ENCODE measurements at regions not wholly inside any gene's neighbourhood (a gene's known extent, or its start where the extent isn't known, plus 50 kb on each side); places are given as distances from the start of the nearest gene placed in this dataset.

DNA sequence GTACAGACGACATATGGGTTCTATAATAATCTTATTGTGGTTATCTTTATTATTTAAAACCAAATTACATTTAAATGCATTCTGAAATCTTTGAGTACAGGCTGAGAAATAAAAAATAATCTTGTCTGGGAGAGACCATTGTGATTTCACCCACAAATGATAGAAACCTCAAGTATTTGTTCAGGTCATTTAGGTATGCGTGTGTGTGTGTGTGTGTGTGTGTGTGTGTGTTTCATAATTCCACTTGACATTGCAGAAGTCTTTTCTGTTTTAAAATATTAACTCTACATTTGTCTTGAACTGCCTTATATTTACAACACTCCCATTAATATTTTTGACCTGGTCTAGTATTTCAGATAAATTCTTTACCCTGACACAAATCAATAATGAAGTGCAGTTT, 126.9 kb downstream of the SPRY2 start:
- Histone ChIP-seq H3K27me3 (ENCODE audit: control insufficient read depth in 1 of 2, insufficient read depth in 2 of 2, low read length in 2 of 2) (no peaks in the 10 kb centered on the region), H3K27ac (ENCODE audit: low read depth, low read length) (no peak overlapping the region), H3K36me3 (ENCODE audit: control insufficient read depth in 1 of 2, insufficient read depth in 2 of 2, low read length in 2 of 2) (no peaks in the 10 kb centered on the region), H3K4me1 (ENCODE audit: control insufficient read depth in 1 of 2, insufficient read depth in 2 of 2, low read length in 2 of 2) (no peaks in the 10 kb centered on the region), H3K9ac (ENCODE audit: low read depth in 1 of 2, low read length in 2 of 2) (no peak overlapping the region), H3K4me3 (ENCODE audit: low read depth in 1 of 2, low read length in 2 of 2) (no peak overlapping the region), H3K9me3 (ENCODE audit: control insufficient read depth in 1 of 2, low read length in 2 of 2) (no peaks in the 10 kb centered on the region)

DNA sequence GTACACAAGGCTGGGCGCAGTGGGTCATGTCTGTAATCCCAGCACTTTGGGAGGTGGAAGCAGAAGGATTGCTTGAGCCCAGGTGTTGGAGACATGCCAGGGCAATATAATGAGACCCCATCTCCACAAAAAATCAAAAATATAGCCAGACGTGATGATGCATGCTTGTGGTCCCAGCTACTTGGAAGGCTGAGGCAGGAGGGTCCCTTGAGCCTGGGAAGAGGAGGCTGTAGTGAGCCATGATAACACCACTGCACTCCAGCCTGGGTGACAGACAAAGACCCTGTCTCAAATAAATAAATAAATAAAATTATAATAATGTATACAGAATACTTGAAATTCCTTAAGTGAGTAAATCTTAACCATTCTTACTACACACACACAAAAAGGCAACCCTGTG, 127.7 kb downstream of the SPRY2 start:
- H3K36me3 ChIP-seq (ENCODE audit: control insufficient read depth in 1 of 2, insufficient read depth in 2 of 2, low read length in 2 of 2), result no peaks in the 10 kb centered on the region
- H3K4me3 ChIP-seq (ENCODE audit: low read depth in 1 of 2, low read length in 2 of 2), result no peak overlapping the region
- no peaks in the 10 kb centered on the region for H3K4me1 ChIP-seq (ENCODE audit: control insufficient read depth in 1 of 2, insufficient read depth in 2 of 2, low read length in 2 of 2)
- no peaks in the 10 kb centered on the region for H3K27me3 ChIP-seq (ENCODE audit: control insufficient read depth in 1 of 2, insufficient read depth in 2 of 2, low read length in 2 of 2)
- no peaks in the 10 kb centered on the region for H3K9me3 ChIP-seq (ENCODE audit: control insufficient read depth in 1 of 2, low read length in 2 of 2)
- H3K27ac ChIP-seq (ENCODE audit: low read depth, low read length), result no peak overlapping the region
- no peak overlapping the region for H3K9ac ChIP-seq (ENCODE audit: low read depth in 1 of 2, low read length in 2 of 2)

DNA sequence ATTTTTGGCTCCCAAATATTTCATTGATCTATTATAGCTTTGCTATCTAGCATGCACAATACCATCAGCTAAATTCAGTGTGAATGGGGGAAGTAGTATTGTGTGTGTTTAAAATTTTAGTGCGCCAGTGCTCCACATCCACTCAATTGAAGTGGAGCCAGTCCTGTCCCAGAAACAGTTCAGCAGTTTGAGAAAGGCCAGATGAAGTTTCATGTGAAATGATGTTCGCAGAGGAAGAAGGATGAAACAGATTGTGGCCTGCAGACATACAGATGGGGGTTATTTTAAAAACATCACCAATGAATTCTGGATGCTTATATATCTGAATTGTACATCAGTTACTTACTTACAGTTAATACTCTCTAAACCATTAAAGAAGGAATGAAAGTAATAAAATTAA, 129.4 kb downstream of the SPRY2 start:
- Histone ChIP-seq H3K9ac (ENCODE audit: low read depth in 1 of 2, low read length in 2 of 2) (no peak overlapping the region), H3K4me3 (ENCODE audit: low read depth in 1 of 2, low read length in 2 of 2) (no peak overlapping the region), H3K9me3 (ENCODE audit: control insufficient read depth in 1 of 2, low read length in 2 of 2) (no peaks in the 10 kb centered on the region), H3K36me3 (ENCODE audit: control insufficient read depth in 1 of 2, insufficient read depth in 2 of 2, low read length in 2 of 2) (no peaks in the 10 kb centered on the region), H3K4me1 (ENCODE audit: control insufficient read depth in 1 of 2, insufficient read depth in 2 of 2, low read length in 2 of 2) (no peaks in the 10 kb centered on the region), H3K27me3 (ENCODE audit: control insufficient read depth in 1 of 2, insufficient read depth in 2 of 2, low read length in 2 of 2) (no peaks in the 10 kb centered on the region), H3K27ac (ENCODE audit: low read depth, low read length) (no peak overlapping the region)

DNA sequence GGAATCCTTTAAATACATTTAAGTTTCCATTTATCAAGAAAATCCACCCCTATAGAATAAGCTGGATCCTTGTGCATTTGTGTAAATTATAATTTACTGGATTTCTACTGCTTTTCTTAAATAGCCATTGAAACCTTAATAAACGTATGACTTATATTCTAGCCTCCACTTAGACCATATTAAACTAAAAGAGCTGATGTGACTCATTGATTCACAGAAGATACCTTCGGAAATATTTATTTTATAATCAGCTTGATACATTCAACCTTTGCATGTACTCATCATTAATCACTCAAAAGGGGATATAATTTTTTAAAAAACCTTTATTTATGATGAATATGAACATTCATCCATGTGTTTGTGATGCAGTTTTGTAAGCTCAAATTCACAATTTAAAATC, 136.3 kb downstream of the SPRY2 start:
- no peak overlapping the region for H3K27ac ChIP-seq (ENCODE audit: low read depth, low read length)
- no peaks in the 10 kb centered on the region for H3K27me3 ChIP-seq (ENCODE audit: control insufficient read depth in 1 of 2, insufficient read depth in 2 of 2, low read length in 2 of 2)
- H3K36me3 ChIP-seq (ENCODE audit: control insufficient read depth in 1 of 2, insufficient read depth in 2 of 2, low read length in 2 of 2), result no peaks in the 10 kb centered on the region
- no peaks in the 10 kb centered on the region for H3K9me3 ChIP-seq (ENCODE audit: control insufficient read depth in 1 of 2, low read length in 2 of 2)
- H3K4me3 ChIP-seq (ENCODE audit: low read depth in 1 of 2, low read length in 2 of 2), result no peak overlapping the region
- no peaks in the 10 kb centered on the region for H3K4me1 ChIP-seq (ENCODE audit: control insufficient read depth in 1 of 2, insufficient read depth in 2 of 2, low read length in 2 of 2)
- no peak overlapping the region for H3K9ac ChIP-seq (ENCODE audit: low read depth in 1 of 2, low read length in 2 of 2)

DNA sequence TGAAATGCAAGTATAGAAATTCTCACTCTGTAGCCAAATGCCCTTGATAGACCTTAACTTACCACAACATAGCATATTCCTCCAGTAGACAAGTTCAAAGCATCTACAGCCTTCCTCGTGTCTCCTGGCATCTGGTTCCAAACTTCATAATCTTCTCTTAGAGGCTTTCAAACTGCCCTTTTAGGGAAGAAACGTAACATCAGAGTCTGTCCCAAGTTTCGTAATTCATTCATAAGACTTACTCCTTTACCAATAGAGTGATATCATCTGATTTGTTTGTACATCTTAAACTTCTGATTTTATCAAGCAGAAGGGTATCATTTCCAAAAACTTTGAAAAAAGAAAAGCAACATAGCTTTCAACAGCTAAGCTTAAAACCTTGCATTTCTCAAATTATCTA, 137.4 kb downstream of the SPRY2 start:
- no peak overlapping the region for H3K9ac ChIP-seq (ENCODE audit: low read depth in 1 of 2, low read length in 2 of 2)
- H3K27ac ChIP-seq (ENCODE audit: low read depth, low read length), result no peak overlapping the region
- H3K4me1 ChIP-seq (ENCODE audit: control insufficient read depth in 1 of 2, insufficient read depth in 2 of 2, low read length in 2 of 2), result no peaks in the 10 kb centered on the region
- H3K36me3 ChIP-seq (ENCODE audit: control insufficient read depth in 1 of 2, insufficient read depth in 2 of 2, low read length in 2 of 2), result no peaks in the 10 kb centered on the region
- no peak overlapping the region for H3K4me3 ChIP-seq (ENCODE audit: low read depth in 1 of 2, low read length in 2 of 2)
- H3K27me3 ChIP-seq (ENCODE audit: control insufficient read depth in 1 of 2, insufficient read depth in 2 of 2, low read length in 2 of 2), result no peaks in the 10 kb centered on the region
- H3K9me3 ChIP-seq (ENCODE audit: control insufficient read depth in 1 of 2, low read length in 2 of 2), result no peaks in the 10 kb centered on the region

DNA sequence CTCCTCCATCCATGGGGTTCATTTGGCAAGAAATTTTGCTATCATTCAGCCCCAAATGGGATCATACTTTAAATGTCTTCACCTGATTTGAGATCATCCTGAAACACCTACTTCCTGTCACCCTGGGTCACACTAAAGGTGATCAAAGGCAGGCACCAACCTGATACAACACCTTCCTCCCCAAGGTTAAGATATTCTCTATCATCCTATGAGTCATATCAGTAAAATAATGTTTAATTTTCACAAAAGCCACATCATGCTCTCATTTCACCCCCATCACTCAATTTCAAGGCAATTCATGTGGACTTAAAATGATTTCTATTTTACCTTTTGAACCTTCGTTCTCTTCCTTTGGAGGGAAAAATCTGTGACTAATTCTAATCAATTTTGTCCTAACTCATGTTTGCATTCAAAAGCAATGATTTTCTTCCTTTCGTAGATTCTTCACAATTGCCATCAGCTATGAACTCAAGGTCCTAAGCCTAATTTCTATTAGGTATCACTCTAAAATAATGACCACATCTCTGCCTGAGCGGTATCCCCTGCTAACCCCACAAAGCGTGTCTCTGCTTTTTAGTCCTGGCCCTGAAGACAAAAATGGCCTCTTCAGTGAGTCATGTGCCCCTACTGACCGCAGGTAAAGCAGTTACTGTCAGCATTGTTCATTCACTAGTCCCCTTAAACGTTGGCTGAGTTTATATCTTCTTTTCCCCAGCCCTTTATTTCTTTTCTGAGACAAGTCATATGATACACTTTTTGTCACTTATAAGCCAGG, 139.0 kb downstream of the SPRY2 start:
- H3K36me3 ChIP-seq (ENCODE audit: control insufficient read depth in 1 of 2, insufficient read depth in 2 of 2, low read length in 2 of 2), result no peaks in the 10 kb centered on the region
- H3K9me3 ChIP-seq (ENCODE audit: control insufficient read depth in 1 of 2, low read length in 2 of 2), result no peaks in the 10 kb centered on the region
- H3K4me3 ChIP-seq (ENCODE audit: low read depth in 1 of 2, low read length in 2 of 2), result no peak overlapping the region
- H3K27ac ChIP-seq (ENCODE audit: low read depth, low read length), result no peak overlapping the region
- no peaks in the 10 kb centered on the region for H3K27me3 ChIP-seq (ENCODE audit: control insufficient read depth in 1 of 2, insufficient read depth in 2 of 2, low read length in 2 of 2)
- H3K4me1 ChIP-seq (ENCODE audit: control insufficient read depth in 1 of 2, insufficient read depth in 2 of 2, low read length in 2 of 2), result no peaks in the 10 kb centered on the region
- no peak overlapping the region for H3K9ac ChIP-seq (ENCODE audit: low read depth in 1 of 2, low read length in 2 of 2)

DNA sequence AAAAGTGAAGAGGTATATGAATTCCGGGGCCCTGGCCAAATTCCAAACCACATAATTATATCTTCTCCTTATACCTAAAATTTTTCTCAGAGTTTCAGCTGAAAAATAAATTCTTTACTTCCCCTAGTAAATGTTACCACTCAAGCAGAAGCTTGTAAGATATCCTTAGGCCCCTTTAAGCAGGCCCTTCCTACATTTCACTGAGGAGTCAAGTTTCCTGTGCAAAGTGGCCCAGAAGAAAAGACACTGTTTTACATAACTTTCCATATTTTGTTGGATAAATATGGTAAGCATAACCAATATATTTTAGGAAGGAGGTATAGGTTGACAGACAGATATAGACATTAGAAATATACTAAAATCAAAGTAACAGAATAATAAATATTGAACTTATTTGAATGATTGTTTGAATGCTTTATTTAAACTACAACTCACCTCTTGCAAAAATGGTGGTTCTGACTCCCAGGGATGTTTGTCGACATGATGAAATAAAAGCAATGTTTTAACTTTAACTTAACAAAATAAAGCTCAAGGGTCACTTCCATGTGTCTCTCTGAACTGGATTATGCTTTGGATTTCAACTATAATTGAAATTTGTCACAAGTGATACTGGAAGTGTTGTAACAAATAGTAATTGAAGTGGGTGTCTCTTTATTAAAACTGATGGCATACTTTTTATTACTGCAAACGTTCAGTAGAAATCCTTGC, 141.2 kb downstream of the SPRY2 start:
- no peak overlapping the region for H3K9ac ChIP-seq (ENCODE audit: low read depth in 1 of 2, low read length in 2 of 2)
- no peaks in the 10 kb centered on the region for H3K27me3 ChIP-seq (ENCODE audit: control insufficient read depth in 1 of 2, insufficient read depth in 2 of 2, low read length in 2 of 2)
- no peak overlapping the region for H3K27ac ChIP-seq (ENCODE audit: low read depth, low read length)
- no peaks in the 10 kb centered on the region for H3K36me3 ChIP-seq (ENCODE audit: control insufficient read depth in 1 of 2, insufficient read depth in 2 of 2, low read length in 2 of 2)
- no peaks in the 10 kb centered on the region for H3K4me1 ChIP-seq (ENCODE audit: control insufficient read depth in 1 of 2, insufficient read depth in 2 of 2, low read length in 2 of 2)
- no peaks in the 10 kb centered on the region for H3K9me3 ChIP-seq (ENCODE audit: control insufficient read depth in 1 of 2, low read length in 2 of 2)
- H3K4me3 ChIP-seq (ENCODE audit: low read depth in 1 of 2, low read length in 2 of 2), result no peak overlapping the region

DNA sequence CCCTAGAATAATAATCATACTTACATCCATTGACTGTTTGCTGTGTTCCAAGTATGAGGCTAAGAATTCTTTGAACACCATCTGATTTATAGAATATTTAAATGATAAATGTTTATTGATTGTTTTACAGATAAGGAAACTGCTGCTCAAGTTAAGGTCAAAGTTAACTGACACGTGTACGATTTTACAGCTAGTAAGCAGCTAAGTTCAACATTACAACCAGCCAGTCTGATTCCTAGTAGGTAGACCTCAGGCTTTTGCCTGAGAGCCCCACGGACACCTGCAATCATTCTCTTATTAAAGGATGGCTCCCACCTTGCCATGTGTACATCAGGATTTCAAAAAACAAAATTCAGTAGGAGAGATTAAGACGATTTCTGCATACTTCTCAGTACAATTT, 141.9 kb downstream of the SPRY2 start:
- H3K4me1 ChIP-seq (ENCODE audit: control insufficient read depth in 1 of 2, insufficient read depth in 2 of 2, low read length in 2 of 2), result no peaks in the 10 kb centered on the region
- H3K9ac ChIP-seq (ENCODE audit: low read depth in 1 of 2, low read length in 2 of 2), result no peak overlapping the region
- H3K4me3 ChIP-seq (ENCODE audit: low read depth in 1 of 2, low read length in 2 of 2), result no peak overlapping the region
- no peaks in the 10 kb centered on the region for H3K9me3 ChIP-seq (ENCODE audit: control insufficient read depth in 1 of 2, low read length in 2 of 2)
- H3K36me3 ChIP-seq (ENCODE audit: control insufficient read depth in 1 of 2, insufficient read depth in 2 of 2, low read length in 2 of 2), result no peaks in the 10 kb centered on the region
- no peaks in the 10 kb centered on the region for H3K27me3 ChIP-seq (ENCODE audit: control insufficient read depth in 1 of 2, insufficient read depth in 2 of 2, low read length in 2 of 2)
- H3K27ac ChIP-seq (ENCODE audit: low read depth, low read length), result no peak overlapping the region

DNA sequence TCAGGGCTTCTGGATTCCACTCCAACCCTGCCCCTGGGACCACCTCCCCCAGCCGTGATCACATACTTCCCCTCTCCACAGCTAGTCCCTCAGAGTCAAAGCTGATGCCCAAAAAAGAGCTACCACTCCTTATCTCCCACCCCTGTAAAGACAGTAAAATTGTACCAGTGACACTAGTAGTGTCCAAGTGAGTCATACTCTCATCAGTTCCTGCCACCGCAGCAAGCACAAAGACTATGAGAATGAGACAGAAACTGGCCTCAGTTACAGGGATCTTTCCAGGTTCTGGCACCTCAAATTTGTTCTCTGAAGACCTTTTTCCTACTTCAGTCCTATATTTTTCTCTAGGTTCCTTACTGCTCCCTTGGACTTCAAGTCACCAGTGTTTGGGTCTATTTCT, 144.2 kb downstream of the SPRY2 start:
- Histone ChIP-seq H3K4me1 (ENCODE audit: control insufficient read depth in 1 of 2, insufficient read depth in 2 of 2, low read length in 2 of 2) (no peaks in the 10 kb centered on the region), H3K27ac (ENCODE audit: low read depth, low read length) (no peak overlapping the region), H3K27me3 (ENCODE audit: control insufficient read depth in 1 of 2, insufficient read depth in 2 of 2, low read length in 2 of 2) (no peaks in the 10 kb centered on the region), H3K36me3 (ENCODE audit: control insufficient read depth in 1 of 2, insufficient read depth in 2 of 2, low read length in 2 of 2) (no peaks in the 10 kb centered on the region), H3K4me3 (ENCODE audit: low read depth in 1 of 2, low read length in 2 of 2) (no peak overlapping the region), H3K9me3 (ENCODE audit: control insufficient read depth in 1 of 2, low read length in 2 of 2) (no peaks in the 10 kb centered on the region), H3K9ac (ENCODE audit: low read depth in 1 of 2, low read length in 2 of 2) (no peak overlapping the region)

DNA sequence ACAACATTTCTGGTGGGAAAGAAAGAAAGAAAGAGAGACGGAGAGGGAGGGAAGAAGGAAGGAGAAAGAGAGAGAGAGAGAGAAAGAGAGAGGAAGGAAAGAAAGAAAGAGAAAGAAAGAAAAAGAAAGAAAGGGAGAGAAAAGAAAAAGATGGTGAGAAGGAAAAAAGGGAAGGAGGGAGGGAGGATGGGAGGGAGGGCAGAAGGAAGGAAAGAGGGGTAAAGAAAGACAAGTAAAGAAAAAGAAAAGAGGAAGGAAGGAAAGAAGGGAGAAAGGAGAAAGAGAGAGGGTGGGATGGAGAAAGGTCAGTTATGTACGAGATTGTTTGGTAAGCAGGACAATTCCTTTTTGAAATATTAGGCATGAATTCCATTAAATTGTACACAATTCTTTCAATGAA, 145.3 kb downstream of the SPRY2 start:
- H3K27me3 ChIP-seq (ENCODE audit: control insufficient read depth in 1 of 2, insufficient read depth in 2 of 2, low read length in 2 of 2), result no peaks in the 10 kb centered on the region
- no peak overlapping the region for H3K4me3 ChIP-seq (ENCODE audit: low read depth in 1 of 2, low read length in 2 of 2)
- no peaks in the 10 kb centered on the region for H3K4me1 ChIP-seq (ENCODE audit: control insufficient read depth in 1 of 2, insufficient read depth in 2 of 2, low read length in 2 of 2)
- no peaks in the 10 kb centered on the region for H3K9me3 ChIP-seq (ENCODE audit: control insufficient read depth in 1 of 2, low read length in 2 of 2)
- no peak overlapping the region for H3K9ac ChIP-seq (ENCODE audit: low read depth in 1 of 2, low read length in 2 of 2)
- H3K36me3 ChIP-seq (ENCODE audit: control insufficient read depth in 1 of 2, insufficient read depth in 2 of 2, low read length in 2 of 2), result no peaks in the 10 kb centered on the region
- no peak overlapping the region for H3K27ac ChIP-seq (ENCODE audit: low read depth, low read length)
